Loucy (cell line): ENCODE measurements at regions not wholly inside any gene's neighbourhood (a gene's known extent, or its start where the extent isn't known, plus 50 kb on each side); places are given as distances from the start of the nearest gene placed in this dataset.

ENCODE experiments used
- EZH2phosphoT487 ChIP-seq: fragments of 200-600 bp; IDR thresholded peaks from 2 replicates; pipeline ENCODE4 v1.6.1; 2018; ENCODE audit warnings: antibody characterized with exemption, mild to moderate bottlenecking, moderate library complexity, borderline replicate concordance
- TF ChIP-seq, protein P1 (sequence below): fragments of 200-600 bp; sonication (generic); conservative IDR thresholded peaks from 2 replicates; pipeline ENCODE4 v1.5.1; 2014; ENCODE audit warnings: mild to moderate bottlenecking, antibody characterized with exemption, low read length

GRCh38 chr4:148686449-148686848, 244.2 kb upstream of the NR3C2 start:
- no peak for TF ChIP-seq EZH2phosphoT487
- TF ChIP-seq, protein P1, sequence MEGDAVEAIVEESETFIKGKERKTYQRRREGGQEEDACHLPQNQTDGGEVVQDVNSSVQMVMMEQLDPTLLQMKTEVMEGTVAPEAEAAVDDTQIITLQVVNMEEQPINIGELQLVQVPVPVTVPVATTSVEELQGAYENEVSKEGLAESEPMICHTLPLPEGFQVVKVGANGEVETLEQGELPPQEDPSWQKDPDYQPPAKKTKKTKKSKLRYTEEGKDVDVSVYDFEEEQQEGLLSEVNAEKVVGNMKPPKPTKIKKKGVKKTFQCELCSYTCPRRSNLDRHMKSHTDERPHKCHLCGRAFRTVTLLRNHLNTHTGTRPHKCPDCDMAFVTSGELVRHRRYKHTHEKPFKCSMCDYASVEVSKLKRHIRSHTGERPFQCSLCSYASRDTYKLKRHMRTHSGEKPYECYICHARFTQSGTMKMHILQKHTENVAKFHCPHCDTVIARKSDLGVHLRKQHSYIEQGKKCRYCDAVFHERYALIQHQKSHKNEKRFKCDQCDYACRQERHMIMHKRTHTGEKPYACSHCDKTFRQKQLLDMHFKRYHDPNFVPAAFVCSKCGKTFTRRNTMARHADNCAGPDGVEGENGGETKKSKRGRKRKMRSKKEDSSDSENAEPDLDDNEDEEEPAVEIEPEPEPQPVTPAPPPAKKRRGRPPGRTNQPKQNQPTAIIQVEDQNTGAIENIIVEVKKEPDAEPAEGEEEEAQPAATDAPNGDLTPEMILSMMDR = no peak
